ENCODE measurements at regions not wholly inside any gene's neighbourhood (a gene's known extent, or its start where the extent isn't known, plus 50 kb on each side); places are given as distances from the start of the nearest gene placed in this dataset.

DNA sequence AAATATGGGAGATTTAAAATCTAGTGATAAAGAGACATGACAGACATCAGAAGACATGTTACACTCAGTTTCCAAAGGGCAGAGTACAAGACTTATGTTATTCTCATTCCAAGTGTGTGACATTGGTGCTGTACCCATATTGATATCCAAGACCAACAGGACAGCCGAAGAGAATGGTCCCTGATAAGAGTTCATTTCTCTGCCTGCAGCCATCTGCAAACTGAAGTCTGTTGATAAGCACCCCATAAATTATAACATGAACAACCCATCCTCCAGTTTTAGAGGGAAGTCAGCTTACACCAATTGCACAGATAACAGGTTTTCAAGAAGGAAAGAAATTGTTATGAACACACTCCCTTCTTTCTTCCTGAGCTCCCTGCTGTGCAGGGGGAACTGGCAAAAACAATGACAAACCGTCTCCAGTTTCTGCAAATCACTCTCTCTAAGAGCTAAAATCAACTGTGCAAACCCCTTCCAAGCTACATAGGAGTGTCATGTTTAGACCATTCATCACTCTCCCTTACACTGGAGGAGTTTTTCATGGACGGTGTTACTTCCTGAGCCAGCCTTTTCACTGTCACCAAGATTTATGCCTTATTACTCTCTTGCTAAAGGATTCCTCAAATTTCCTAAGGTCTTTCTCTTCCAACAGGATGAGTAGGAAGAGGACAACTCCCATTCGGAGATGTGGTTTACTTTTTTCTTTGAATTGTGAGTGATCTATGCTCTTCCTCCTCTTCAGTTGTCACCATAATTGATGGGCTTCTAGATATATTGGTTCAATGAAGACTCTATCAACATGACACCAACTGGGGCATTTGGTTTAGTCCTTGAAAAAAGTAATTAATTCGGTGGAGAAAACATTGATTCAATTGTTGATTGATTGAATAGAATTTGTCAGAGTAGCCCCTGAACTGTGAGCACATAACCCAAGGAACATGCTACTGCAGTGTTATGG, 80.3 kb upstream of the FAM171A1 start:
- TF ChIP-seq, protein P1, sequence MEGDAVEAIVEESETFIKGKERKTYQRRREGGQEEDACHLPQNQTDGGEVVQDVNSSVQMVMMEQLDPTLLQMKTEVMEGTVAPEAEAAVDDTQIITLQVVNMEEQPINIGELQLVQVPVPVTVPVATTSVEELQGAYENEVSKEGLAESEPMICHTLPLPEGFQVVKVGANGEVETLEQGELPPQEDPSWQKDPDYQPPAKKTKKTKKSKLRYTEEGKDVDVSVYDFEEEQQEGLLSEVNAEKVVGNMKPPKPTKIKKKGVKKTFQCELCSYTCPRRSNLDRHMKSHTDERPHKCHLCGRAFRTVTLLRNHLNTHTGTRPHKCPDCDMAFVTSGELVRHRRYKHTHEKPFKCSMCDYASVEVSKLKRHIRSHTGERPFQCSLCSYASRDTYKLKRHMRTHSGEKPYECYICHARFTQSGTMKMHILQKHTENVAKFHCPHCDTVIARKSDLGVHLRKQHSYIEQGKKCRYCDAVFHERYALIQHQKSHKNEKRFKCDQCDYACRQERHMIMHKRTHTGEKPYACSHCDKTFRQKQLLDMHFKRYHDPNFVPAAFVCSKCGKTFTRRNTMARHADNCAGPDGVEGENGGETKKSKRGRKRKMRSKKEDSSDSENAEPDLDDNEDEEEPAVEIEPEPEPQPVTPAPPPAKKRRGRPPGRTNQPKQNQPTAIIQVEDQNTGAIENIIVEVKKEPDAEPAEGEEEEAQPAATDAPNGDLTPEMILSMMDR (conservative IDR thresholded peaks at IDR 0.05; ENCODE audit: low read length), result no peak
- TF ChIP-seq EZH2phosphoT487 (IDR thresholded peaks at IDR 0.05; ENCODE audit: borderline replicate concordance), result no peak

Measured in Loucy (cell line).